ENCODE measurements at regions not wholly inside any gene's neighbourhood (a gene's known extent, or its start where the extent isn't known, plus 50 kb on each side); places are given as distances from the start of the nearest gene placed in this dataset.

GRCh38 chr2:146939991-146940685, 904.7 kb upstream of the ACVR2A start:
- DNase-seq = no peak

GRCh38 chr2:146934921-146935320, 909.9 kb upstream of the ACVR2A start:
- DNase-seq = no peak

GRCh38 chr2:146931109-146931508, 913.7 kb upstream of the ACVR2A start:
- no peak for DNase-seq

- DNase-seq = no peak
Observed at GRCh38 chr2:146927080-146927711, 917.6 kb upstream of the ACVR2A start.

- no peak for DNase-seq
Observed at GRCh38 chr2:146918280-146918679, 926.5 kb upstream of the ACVR2A start.

GRCh38 chr2:146917431-146918042, 927.3 kb upstream of the ACVR2A start:
- DNase-seq = no peak

GRCh38 chr2:146916914-146917313, 927.9 kb upstream of the ACVR2A start:
- DNase-seq = no peak

GRCh38 chr2:146913476-146913875, 931.4 kb upstream of the ACVR2A start:
- no peak for DNase-seq

- DNase-seq = no peak
Observed at GRCh38 chr2:146912536-146912935, 932.3 kb upstream of the ACVR2A start.

GRCh38 chr2:146908776-146909175, 936.1 kb upstream of the ACVR2A start:
- no peak for DNase-seq

GRCh38 chr2:146898083-146898482, 946.7 kb upstream of the ACVR2A start:
- no peak for DNase-seq

- DNase-seq = no peak
Observed at GRCh38 chr2:146894514-146894913, 950.3 kb upstream of the ACVR2A start.

- no peak for DNase-seq
Observed at GRCh38 chr2:146893500-146894041, 951.3 kb upstream of the ACVR2A start.

GRCh38 chr2:146890491-146890890, 954.3 kb upstream of the ACVR2A start:
- no peak for DNase-seq

- DNase-seq = no peak
Observed at GRCh38 chr2:146879882-146880281, 964.9 kb upstream of the ACVR2A start.

- DNase-seq = no peak
Observed at GRCh38 chr2:146874260-146874658, 970.6 kb upstream of the ACVR2A start.

- no peak for DNase-seq
Observed at GRCh38 chr2:146873646-146874259, 971.1 kb upstream of the ACVR2A start.

GRCh38 chr2:146873056-146873455, 971.8 kb upstream of the ACVR2A start:
- no peak for DNase-seq

- DNase-seq = no peak
Observed at GRCh38 chr2:146870691-146871090, 974.1 kb upstream of the ACVR2A start.

GRCh38 chr2:146869328-146869727, 975.5 kb upstream of the ACVR2A start:
- DNase-seq = no peak

- DNase-seq = no peak
Observed at GRCh38 chr2:146868051-146868450, 976.8 kb upstream of the ACVR2A start.

GRCh38 chr2:146867477-146867986, 977.3 kb upstream of the ACVR2A start:
- no peak for DNase-seq

- no peak for DNase-seq
Observed at GRCh38 chr2:146853741-146854444, 990.9 kb upstream of the ACVR2A start.

Data from activated gamma-delta T cell (primary cell).